NCI-H1694 (cell line): ENCODE measurements at regions not wholly inside any gene's neighbourhood (a gene's known extent, or its start where the extent isn't known, plus 50 kb on each side); places are given as distances from the start of the nearest gene placed in this dataset.

Experiments
- DNase-seq: peaks from one replicate; lab custom pipeline; 2025; lab: John Stamatoyannopoulos, UW

DNA sequence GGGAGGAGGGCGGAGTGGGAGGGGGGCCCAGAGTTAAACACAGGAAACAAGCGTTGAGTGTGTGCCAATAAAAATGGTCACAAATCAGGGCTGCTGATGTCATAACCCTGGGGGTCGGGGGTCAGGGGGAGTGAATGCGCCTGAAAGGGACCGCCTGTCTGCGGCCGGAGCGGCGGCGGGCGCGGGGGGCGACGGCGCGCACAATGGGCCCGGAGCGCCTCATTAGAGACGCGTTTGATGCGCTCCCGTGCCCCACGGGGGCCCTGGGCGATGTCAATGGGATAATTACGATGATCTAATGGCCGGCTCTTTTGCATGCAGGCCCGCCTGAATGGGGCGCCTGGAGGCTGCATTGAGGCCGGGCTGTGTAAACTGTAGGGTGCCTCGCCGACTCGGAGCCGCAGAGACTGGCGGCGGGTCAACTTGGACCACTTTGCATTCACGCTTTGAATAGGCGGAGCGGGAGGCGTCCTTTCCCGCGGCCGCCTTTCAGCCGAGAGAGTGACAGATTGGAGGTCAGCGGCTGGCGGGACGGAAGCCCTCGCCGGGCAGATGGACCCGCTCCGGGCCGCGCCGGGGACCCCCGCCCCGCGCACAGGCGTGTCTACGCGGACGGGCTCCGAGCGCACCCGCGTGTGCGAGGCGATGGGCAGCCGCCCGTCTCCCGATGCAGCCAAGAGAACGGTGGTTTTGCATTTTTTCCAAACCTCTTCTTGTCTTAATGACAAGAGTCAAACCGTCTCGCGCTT lies 296.1 kb downstream of the TFAP2C start:
- DNase-seq, result no peak

DNA sequence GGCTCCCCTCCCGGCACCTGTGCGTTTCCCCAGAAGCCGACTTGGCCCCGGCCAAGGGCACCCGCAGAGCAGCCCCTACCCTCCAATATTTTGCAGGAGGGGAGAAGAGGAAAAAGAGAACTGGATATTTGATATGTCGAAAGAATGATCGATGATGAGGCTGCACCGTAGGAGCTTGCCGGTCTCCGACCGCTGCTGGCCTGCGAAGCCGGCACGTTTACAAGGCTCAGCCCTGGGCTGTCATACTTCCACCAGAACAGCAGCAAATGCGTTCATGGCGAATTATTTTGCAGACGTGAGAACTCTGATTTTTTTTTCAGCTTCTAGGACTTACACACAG lies 296.7 kb downstream of the TFAP2C start:
- DNase-seq, result no peak

DNA sequence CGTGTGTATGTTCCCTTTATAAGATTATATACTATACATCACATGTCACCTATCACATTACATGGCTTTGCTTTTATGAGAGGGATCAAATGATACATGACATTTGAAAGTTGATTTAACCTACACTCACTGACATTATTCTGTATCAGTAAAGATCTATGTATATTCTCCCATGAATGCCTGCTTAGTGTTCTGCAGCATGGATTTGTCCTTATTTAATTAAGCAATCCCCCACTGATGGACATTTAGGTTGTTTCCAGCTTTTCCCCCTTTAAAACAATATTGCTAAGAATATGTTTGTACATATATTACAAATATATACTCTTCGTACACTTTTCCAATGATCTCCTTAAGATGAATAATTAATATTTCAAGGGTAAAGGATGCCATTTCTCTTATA lies 297.4 kb downstream of the TFAP2C start:
- DNase-seq, result no peak

DNA sequence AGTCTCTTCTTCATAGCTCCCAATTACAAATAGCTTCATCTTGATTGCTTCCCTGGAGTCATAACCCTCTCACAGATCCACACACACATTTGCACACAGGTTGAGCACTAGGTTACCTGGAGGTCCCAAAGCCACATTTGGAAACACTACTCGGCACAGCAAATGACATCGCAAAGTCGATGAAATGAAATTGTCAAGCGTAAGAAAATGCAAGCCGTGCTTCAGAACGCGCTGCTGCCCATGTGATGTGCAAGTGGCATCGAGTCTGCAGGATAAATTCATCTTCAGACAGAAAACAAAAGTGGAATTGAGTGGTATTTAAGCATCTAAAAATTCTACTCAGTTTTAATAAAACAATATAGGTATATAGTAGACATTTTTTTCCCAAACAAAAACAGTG lies 298.0 kb downstream of the TFAP2C start:
- no peak for DNase-seq

DNA sequence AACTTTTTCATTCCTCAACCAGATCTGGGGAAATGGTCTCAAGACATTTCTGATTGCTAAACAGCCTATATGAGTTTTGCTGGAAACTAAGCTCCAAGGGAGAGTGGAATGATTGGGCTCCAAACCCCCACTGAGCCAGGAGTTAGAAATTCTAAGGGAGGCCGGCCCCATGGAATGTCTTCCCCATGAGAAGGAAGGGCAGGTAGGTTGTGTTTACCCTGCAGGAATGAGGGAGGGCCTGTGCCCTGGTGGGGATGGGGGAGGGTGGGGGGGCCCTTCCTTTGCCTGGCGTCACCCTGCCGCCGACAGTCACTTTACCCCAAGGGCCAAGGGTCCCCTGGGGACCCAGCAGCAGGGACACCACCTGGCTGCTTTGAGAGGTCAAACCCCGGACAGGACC lies 298.9 kb downstream of the TFAP2C start:
- no peak for DNase-seq

DNA sequence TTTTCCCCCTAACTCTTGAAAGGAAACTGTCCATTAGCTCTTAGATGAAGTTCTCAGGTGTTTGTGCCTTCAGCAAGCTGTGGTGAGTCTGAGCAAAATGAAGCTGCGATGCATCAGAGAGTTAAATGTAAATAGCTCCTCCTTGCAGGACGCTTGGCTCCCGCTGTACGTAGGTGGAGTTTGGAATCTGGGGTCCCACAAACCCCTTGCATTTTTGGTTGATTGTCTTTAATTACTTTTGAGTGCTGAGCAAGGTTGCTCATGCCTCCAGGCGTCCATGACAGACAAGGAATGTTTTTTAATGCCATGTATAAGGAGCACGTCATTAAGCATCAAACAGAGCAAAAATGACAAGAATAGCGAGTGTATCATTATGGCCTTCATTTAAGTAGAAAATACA lies 300.5 kb downstream of the TFAP2C start:
- DNase-seq, result no peak

DNA sequence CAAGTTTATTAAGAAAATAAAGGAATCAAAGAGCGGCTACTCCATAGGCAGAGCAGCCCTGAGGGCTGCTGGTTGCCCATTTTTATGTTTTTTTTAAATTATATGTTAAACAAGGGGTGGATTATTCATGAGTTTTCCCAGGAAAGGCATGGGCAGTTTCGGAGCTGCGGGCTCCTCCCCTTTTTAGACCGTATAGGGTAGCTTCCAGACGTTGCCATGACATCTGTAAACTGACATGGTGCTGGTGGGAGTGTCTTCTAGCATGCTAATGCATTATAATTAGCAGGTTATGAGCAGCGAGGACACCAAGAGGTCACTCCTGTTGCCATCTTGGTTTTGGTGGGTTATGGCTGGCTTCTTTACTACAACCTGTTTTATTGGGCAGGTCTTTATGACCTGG lies 301.8 kb downstream of the TFAP2C start:
- no peak for DNase-seq

DNA sequence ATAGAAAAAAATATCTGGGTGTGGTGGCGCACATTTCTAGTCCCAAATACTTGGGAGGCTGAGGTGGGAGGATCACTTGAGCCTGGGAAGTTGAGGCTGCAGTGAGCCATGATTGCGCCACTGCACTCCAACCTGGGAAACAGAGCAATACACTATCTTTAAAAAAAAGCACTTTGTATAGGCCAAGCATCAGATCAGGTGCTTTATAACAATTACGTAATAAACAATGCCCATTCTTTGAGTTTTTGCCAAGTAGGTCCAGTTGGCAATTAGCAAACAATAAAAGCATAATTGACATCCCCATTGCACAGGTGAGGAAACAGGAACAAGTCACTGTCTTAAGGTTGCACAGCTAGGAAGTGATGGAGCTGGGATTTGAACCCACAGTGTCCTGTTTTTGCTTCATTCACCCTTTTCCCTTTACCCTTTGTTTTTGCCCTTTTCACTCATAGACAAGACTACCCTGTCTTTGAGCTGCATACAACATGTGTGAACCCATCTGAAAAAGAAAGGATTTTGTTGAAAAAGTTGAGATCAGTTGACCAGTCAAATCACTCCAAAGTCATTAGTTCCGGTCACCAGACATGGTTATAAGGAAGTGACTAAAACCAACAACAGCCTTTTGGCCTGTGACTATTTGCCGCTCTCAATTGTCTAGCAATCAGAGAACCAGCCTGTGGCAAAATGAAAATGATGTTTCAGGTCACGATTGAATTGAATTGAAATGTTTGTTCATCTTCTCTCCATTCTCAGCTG lies 303.6 kb downstream of the TFAP2C start:
- no peak for DNase-seq

DNA sequence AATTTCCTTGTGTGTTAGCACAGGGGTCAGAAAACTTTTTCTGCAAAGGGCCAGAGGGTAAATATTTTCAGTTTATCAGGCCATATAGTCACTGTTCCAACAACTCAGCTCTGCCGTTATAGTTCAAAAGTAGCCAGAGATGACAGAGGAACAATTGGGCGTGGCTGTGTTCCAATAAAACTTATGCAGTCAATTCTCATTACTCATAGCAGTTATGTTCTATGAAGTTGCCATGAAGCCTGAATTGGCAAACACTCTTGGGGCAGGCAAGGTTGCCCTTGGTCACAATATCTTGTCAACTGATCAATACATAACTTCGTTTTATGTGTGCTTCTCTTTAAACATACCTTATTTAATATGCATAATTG lies 304.2 kb downstream of the TFAP2C start:
- DNase-seq, result no peak

DNA sequence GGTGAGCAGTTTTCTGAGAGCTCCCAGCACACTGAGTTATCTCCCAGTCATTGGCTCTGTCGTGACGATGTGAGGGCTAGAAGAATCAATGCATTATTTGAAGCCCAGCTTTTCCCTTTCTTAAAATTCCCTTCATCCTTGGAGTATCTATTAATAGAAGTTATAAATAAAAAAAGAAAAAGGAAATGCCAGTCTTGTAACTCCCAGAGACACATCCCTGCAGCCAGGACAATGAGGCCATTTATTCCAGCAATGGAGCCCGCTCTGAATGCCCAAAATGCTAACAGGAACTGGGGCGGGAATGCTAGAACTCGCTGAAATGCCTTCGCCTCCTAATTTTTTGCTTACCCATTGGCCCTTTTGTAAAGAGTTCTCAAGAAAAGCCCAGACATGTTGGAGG lies 305.8 kb downstream of the TFAP2C start:
- DNase-seq, result no peak

DNA sequence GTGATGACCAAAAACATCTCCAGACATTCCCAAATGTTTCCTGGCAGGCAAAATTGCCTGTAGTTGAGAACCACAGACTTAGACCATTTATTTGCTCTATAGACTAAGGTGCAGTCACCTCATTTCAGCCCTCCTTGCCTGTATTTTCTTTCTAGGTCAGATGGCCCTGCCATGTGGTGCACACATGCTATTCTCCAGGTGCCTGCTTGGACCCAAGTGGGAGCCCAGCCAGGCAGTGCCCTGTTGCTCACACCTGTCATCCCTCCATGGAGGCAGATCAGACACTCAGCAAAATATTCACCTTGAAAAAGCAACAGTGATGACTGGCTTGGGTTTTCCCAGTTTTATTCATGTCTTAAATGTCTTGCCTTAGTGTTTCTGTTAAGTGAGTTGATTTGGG lies 311.4 kb downstream of the TFAP2C start:
- DNase-seq, result no peak

DNA sequence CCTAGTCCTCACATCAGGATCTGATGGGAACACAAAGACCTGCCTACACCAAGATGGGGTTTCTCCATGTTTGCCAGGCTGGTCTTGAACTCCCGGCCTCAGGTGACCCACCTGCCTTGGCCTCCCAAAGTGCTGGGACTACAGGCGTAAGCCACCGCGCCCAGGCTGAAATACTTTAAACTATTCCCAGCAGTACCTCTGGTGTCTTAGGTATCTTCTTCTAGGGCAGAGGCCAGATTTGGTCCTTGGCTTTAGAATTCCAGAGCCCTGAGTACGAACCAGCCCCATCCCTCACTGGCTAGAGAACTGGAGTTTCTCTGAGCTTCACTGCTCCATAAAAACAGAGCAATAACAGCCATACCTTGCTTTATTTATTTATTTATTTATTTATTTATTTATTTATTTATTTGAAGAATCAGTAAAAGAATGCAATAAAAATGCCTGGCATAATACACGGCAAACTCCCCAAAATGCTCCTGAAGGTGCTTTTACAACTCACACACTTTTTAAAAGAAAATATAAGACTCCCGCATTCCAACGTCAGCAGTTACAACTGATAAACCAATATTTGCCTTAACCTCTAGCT lies 312.1 kb downstream of the TFAP2C start:
- no peak for DNase-seq

DNA sequence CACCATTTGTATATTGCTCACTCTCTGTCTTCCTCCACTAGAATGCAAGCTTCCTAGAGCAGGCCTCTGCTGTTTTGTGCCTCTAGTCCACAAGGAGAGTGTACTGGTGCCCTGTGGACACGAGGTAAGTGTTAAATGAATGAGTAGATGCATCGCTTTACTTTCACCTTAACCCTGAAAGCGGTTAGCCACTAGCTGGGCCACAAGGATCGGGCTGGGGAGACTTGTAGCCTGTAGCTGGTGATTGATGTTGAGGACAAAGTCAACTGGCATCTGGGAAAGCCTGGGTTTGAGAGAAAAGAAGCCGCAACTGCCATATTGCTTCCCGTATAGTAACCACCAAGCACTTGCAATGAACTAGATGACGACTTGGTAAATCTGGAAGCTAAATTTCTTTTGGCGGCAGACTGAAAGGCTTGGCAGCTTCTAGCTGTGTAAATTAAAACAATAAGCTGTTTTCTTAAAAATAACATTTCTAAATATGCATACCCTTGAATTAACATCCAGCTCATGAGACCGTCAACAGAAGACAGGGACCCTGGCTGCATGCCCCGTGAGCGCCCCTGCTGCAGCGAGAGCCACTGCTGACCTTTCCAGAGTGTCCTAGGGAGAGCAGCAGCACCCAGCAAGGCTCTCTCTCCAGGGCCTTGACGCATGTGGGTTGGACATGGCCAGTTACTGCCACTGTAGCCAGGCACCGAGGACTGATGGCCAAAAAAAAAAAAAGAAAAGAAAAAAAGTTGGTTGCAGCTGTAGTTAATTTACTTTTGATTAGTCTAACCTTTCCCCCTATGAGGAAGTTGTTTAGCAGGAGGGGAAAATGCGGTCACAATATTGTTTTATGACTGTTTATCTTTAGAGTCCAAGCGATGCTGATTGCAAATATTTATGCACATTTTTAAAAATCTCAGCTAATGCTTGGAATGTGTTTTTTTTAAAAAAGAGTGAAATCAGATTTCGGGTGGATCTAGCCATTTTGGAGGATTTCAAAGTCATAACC lies 315.1 kb downstream of the TFAP2C start:
- DNase-seq, result no peak

DNA sequence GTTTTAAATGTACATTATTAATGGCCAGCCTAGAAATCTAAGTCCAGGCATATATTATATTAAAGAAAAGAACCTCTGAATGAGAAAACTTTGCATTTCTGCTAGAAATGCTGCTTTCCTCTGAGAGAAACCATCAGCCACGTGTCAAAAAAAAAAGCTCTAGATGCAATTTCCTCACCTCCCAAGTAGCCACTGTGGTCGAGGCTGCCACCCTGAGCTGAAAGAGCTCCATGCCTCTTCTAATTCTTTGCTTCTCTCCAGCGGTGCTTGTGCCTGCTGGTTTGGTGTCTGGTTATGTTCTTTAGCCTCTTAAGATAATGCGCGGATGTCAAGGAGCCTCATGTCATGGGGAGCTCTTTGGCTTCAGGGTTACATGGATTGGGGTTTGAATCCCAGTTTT lies 316.0 kb downstream of the TFAP2C start:
- no peak for DNase-seq

DNA sequence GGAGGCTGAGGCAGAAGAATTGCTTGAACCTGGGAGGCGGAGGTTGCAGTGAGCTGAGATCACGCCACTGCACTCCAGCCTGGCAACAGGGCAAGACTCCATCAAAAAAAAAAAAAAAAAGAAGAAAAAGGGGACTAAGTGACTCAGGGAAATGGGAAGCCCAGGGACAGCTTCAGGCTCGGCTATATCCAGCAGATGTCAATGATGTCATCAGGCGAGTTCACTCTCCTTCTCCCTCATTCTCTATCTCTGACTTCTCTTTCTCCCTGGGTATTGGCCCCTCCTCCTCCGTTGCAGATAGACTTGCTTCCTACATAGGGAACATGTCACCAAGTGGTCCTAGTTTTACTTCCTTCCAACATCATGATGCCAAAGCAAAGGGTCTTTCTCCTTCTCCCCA lies 316.8 kb downstream of the TFAP2C start:
- DNase-seq, result no peak

DNA sequence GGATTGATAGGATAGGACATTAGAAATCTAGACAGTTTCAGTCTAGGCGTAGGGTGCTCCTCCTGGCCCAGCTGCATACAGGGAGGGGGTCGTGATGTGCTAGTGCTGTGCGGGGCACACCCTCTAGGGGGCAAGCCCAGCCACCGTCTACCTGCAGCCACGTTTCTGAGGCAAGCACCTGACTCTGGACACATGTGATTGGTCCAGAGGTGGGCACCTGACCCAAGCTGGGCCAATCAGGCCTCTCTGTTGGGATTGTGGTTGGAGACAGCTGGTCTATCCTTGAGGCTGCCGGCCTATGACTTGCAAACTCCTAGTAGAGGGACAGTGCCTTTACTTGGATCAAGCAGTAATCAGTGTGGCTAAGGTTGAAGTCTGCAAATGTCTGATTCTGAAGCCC lies 317.1 kb downstream of the BMP7 start:
- DNase-seq, result no peak

DNA sequence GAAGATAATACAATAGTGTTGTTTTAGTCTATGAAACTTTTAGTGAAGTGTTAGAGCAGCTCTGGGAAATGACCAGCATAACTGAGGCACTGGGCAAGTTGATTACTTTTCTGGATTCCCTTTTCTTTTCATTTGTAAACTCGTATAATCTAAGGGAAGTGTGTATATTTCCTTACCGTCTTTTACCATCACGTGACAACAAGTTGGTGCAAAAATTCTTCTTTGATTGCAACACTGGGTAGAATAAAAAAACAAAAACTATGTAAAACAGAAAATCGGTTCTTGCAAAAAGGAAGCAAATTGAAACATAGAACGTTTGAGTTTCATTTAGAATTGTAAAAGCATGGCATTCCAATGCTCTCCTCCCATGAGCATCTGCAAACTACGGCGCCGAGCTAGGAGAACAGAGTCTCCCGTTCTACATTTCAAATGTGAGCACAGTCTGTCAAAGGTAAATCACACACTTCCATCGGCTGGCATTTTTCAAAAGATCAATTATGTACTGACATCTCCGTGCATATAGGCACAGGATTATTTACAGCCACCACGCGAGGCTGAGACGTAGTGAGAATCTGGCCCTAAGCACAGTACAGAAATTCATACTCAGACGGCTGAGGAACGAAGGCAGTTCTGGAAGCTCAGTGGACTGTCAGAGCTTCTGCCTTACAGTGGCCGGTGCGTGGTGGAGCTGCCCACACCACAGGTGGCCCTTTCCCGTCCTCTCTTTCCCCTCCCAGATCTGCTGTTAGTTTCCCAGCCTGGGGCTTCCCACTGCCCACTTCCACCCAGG lies 314.0 kb downstream of the BMP7 start:
- no peak for DNase-seq

DNA sequence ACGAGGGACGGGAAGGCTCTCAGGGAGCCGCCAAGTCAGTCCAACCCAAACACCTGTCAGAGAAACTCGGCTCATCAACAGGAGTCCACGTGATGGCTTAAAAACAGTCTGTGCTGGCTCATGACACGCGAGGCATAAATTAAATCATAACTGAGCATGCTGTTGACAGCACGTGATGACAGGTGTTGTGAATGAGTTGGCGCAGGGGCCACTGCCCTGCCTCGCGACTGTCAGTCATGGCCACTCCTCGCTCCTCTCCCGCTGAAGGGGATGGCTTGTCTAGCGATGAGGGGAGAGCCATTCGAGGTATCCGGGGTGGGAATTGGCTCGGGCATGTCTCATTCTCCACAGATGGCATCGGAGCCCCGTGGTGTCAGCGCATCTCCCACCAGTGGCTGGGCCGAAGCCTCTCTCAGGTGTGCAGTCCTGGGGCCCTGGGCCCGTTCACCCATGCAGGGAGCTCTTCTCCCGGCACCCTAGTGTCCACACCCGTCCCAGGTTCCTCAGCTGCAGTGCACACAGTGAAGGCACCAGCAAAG lies 313.3 kb downstream of the BMP7 start:
- DNase-seq, result no peak

DNA sequence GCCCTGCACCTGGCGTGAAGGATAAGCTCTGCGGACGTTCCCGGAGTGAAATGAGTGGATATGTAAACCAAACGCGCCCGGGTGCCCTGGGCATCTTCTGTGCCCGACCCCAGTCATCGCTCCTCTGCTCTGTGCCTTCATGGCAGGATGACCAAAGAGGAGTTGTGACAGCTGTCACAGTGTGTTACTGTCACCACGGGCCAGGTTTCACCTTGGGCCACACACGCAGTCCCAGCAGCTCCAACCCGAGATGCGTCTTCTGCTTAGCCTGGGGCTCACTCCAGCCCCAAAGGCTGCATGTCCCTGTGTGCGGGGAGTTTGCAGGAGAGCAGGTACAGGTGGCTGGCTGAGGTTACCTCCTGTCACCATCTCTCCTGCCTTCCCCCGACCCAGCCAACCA lies 311.6 kb downstream of the BMP7 start:
- no peak for DNase-seq

DNA sequence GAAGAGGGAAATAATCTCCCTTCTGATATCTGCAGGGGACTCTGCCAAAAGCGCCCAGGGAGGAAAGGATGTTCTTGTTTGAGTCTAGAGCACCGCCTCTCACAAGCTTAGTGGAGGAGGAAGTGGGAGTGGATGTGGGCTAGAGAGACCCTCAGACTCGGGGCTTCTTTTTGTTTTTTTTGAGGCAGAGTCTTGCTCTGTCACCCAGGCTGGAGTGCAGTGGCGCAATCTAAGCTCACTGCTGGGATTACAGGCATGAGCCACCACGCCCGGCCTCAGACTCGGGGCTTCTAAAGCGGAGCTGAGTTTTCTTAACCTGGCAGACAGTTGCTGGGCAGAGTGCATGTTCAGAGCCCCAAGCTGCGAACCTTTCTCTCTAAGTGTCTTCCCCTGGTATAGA lies 310.8 kb downstream of the BMP7 start:
- DNase-seq, result no peak

DNA sequence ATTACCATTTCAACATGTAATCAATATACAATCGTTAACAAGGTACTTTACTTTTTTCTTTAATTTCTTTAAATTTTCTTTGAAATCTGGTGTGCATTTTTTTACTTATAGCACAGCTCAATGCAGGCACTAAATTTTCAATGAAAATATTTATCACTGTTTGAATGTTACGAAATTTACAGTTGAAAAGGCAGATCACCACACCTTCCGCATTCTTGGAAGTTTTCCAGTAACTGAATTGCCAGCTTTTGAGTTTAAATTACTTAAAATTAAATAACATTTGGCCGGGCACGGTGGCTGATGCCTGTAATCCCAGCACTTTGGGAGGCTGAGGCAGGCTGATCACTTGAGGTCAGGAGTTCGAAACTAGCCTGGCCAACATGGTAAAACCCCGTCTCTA lies 309.9 kb downstream of the BMP7 start:
- DNase-seq, result no peak
